ENCODE measurements at regions not wholly inside any gene's neighbourhood (a gene's known extent, or its start where the extent isn't known, plus 50 kb on each side); places are given as distances from the start of the nearest gene placed in this dataset.

DNA sequence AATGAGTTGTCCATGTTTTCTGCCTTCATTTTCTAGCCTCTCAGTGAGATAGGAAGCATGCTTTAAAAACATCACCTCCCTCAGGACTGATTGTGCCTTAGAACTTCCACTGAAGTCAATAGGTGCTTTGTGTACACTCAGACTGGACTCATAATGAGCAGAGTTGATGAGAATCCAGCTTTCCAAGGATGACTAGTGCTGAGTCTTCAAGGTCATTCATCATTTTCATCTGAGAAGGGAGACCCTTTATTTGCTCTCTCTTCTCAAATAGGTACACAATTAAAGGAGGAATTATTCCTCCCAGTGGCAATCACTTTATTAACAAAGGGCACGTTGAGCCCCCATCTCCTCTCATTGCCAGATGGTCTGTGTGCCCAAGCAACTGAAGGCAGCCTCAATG is 210.9 kb upstream of the PRKD1 start:
- intact Hi-C loops (cut with DNase I), result no loop called here
- TF ChIP-seq, protein P1, sequence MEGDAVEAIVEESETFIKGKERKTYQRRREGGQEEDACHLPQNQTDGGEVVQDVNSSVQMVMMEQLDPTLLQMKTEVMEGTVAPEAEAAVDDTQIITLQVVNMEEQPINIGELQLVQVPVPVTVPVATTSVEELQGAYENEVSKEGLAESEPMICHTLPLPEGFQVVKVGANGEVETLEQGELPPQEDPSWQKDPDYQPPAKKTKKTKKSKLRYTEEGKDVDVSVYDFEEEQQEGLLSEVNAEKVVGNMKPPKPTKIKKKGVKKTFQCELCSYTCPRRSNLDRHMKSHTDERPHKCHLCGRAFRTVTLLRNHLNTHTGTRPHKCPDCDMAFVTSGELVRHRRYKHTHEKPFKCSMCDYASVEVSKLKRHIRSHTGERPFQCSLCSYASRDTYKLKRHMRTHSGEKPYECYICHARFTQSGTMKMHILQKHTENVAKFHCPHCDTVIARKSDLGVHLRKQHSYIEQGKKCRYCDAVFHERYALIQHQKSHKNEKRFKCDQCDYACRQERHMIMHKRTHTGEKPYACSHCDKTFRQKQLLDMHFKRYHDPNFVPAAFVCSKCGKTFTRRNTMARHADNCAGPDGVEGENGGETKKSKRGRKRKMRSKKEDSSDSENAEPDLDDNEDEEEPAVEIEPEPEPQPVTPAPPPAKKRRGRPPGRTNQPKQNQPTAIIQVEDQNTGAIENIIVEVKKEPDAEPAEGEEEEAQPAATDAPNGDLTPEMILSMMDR (IDR thresholded peaks at IDR 0.05; ENCODE audit: borderline replicate concordance, extremely low read depth, insufficient read depth), result no peak
- no peaks in the 10 kb centered on the region for H3K27me3 ChIP-seq (ENCODE audit: control insufficient read depth, insufficient read depth, low read length)
- no peaks in the 10 kb centered on the region for H3K36me3 ChIP-seq (ENCODE audit: control insufficient read depth in 2 of 3, insufficient read depth in 3 of 3, low read length in 3 of 3)
- FAIRE-seq, result no peak
- no peaks in the 10 kb centered on the region for H3K4me1 ChIP-seq (ENCODE audit: control insufficient read depth in 2 of 3, insufficient read depth in 2 of 3, low read depth in 1 of 3, low read length in 3 of 3)
- H3K27ac ChIP-seq (ENCODE audit: low read depth in 2 of 2, low read length in 2 of 2), result no peak overlapping the region
- no peak overlapping the region for H3K9ac ChIP-seq (ENCODE audit: low read length in 3 of 3)
- H3K9me3 ChIP-seq (ENCODE audit: control insufficient read depth in 2 of 3, insufficient read depth in 1 of 3, low read length in 3 of 3), result no peaks in the 10 kb centered on the region
- DNase-seq, result no peak
- H3K4me3 ChIP-seq (ENCODE audit: low read length in 3 of 3), result no peak overlapping the region

DNA sequence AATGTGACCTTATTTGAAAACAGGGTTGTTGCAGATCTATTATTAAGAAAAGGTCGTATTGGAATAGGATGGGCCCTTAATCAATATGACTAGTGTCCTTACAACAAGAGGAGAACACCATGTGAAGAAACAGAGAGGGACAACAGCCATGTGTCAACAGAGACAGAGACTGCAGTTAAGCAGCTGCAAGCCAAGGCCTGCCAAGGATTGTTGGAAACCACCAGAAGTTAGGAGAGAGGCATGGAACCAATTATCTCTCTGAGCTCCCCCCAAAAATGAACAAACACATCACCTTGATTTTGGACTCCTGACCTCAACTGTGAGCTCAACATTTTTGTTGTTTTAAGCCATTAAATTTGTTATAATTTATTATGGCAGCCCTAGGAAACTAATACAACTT is 214.6 kb upstream of the PRKD1 start:
- DNase-seq (no peak), FAIRE-seq (no peak)
- intact Hi-C loops (cut with DNase I), result no loop called here

DNA sequence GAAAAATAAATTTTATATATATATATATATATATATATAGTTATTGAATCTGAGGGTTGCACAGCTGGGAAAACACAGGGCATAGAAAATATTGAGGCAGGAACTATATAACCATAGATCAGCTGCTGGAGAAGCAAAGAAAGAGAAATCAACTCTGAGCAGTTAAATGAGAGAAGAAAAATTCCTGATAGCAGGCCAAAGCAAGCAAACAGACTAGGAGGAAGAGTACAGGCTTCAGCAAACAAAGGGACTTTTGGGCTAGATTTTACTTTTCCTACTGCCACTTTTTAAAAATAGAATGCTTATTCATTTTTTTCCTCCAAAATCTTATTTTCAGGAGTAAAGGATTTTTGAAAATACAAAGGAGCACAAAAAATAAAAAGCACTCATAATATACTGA is 216.0 kb upstream of the PRKD1 start:
- FAIRE-seq, result no peak
- Histone ChIP-seq H3K27ac (ENCODE audit: low read depth in 2 of 2, low read length in 2 of 2) (no peak overlapping the region), H3K36me3 (ENCODE audit: control insufficient read depth in 2 of 3, insufficient read depth in 3 of 3, low read length in 3 of 3) (no peaks in the 10 kb centered on the region), H3K9me3 (ENCODE audit: control insufficient read depth in 2 of 3, insufficient read depth in 1 of 3, low read length in 3 of 3) (peaks cover 0 to 15% (median 7%) of the 10 kb centered on the region in 3 donors), H3K9ac (ENCODE audit: low read length in 3 of 3) (no peak overlapping the region), H3K4me1 (ENCODE audit: control insufficient read depth in 2 of 3, insufficient read depth in 2 of 3, low read depth in 1 of 3, low read length in 3 of 3) (no peaks in the 10 kb centered on the region), H3K4me3 (ENCODE audit: low read length in 3 of 3) (no peak overlapping the region), H3K27me3 (ENCODE audit: control insufficient read depth, insufficient read depth, low read length) (no peaks in the 10 kb centered on the region)
- DNase-seq, result peak in 2 of 5 donors; percentile 11 to 14
- intact Hi-C loops (cut with DNase I), result no loop called here
- TF ChIP-seq, protein P1 (IDR thresholded peaks at IDR 0.05; ENCODE audit: borderline replicate concordance, extremely low read depth, insufficient read depth), result no peak

More for the DNA sequence above, 214.6 kb upstream of the PRKD1 start:
- Histone ChIP-seq H3K9me3 (ENCODE audit: control insufficient read depth in 2 of 3, insufficient read depth in 1 of 3, low read length in 3 of 3) (peaks cover 0 to 12% (median 5%) of the 10 kb centered on the region in 3 donors), H3K27ac (ENCODE audit: low read depth in 2 of 2, low read length in 2 of 2) (no peak overlapping the region), H3K36me3 (ENCODE audit: control insufficient read depth in 2 of 3, insufficient read depth in 3 of 3, low read length in 3 of 3) (no peaks in the 10 kb centered on the region), H3K9ac (ENCODE audit: low read length in 3 of 3) (no peak overlapping the region), H3K4me1 (ENCODE audit: control insufficient read depth in 2 of 3, insufficient read depth in 2 of 3, low read depth in 1 of 3, low read length in 3 of 3) (no peaks in the 10 kb centered on the region), H3K27me3 (ENCODE audit: control insufficient read depth, insufficient read depth, low read length) (no peaks in the 10 kb centered on the region), H3K4me3 (ENCODE audit: low read length in 3 of 3) (no peak overlapping the region)
- TF ChIP-seq, protein P1 (IDR thresholded peaks at IDR 0.05; ENCODE audit: borderline replicate concordance, extremely low read depth, insufficient read depth), result no peak

DNA sequence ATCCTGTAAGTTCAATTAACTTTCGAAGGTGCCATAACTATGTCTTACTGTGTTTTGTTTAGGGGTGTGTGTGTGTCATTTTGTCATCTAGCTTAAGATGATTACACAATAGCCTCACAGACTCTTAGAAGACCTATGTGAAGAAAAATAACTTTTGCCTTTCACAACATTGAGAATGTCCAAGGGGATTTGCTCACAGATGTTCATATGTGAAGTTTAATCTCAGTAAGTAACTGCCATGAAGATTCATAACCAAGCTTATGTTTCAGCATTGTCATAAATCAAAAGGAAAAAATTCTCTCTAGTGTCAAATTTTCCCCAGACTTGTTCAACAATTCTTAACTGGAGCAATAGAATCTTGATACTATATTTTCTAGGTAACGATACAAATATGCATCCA is 226.1 kb upstream of the PRKD1 start:
- DNase-seq (no peak), FAIRE-seq (no peak)
- H3K9me3 ChIP-seq (ENCODE audit: control insufficient read depth in 2 of 3, insufficient read depth in 1 of 3, low read length in 3 of 3), result peaks cover 0 to 4% (median 0%) of the 10 kb centered on the region in 3 donors
- H3K9ac ChIP-seq (ENCODE audit: low read length in 3 of 3), result no peak overlapping the region
- H3K4me3 ChIP-seq (ENCODE audit: low read length in 3 of 3), result no peak overlapping the region
- TF ChIP-seq, protein P1 (IDR thresholded peaks at IDR 0.05; ENCODE audit: borderline replicate concordance, extremely low read depth, insufficient read depth), result no peak
- H3K27me3 ChIP-seq (ENCODE audit: control insufficient read depth, insufficient read depth, low read length), result no peaks in the 10 kb centered on the region
- no peaks in the 10 kb centered on the region for H3K36me3 ChIP-seq (ENCODE audit: control insufficient read depth in 2 of 3, insufficient read depth in 3 of 3, low read length in 3 of 3)
- H3K27ac ChIP-seq (ENCODE audit: low read depth in 2 of 2, low read length in 2 of 2), result no peak overlapping the region
- H3K4me1 ChIP-seq (ENCODE audit: control insufficient read depth in 2 of 3, insufficient read depth in 2 of 3, low read depth in 1 of 3, low read length in 3 of 3), result no peaks in the 10 kb centered on the region
- intact Hi-C loops (cut with DNase I), result no loop called here
